Thyroid gland (tissue), 4 donors: ENCODE measurements at regions not wholly inside any gene's neighbourhood (a gene's known extent, or its start where the extent isn't known, plus 50 kb on each side); places are given as distances from the start of the nearest gene placed in this dataset.

Experiments
- CTCF ChIP-seq, 6 experiments: fragments of 200-600 bp in 3 of 6; fragments of 450-650 bp in 3 of 6; sonication (generic) in 3 of 6; IDR thresholded peaks; one replicate each; pipeline ENCODE4 v1.5.1; 2016 to 2019; ENCODE audit warnings: antibody characterized with exemption in 6 of 6, mild to moderate bottlenecking in 2 of 6, inconsistent platforms in 1 of 6, moderate library complexity in 1 of 6
- POLR2A ChIP-seq, 2 donors: fragments of 450-650 bp; IDR thresholded peaks; one replicate each; pipeline ENCODE4 v1.6.1; 2017; ENCODE audit warnings: antibody characterized with exemption in 2 of 2, mild to moderate bottlenecking in 2 of 2, moderate library complexity in 1 of 2

GRCh38 chr2:21451403-21451802, 327.6 kb downstream of the TDRD15 start:
- TF ChIP-seq CTCF (IDR thresholded peaks at IDR 0.05) (no peak), POLR2A (IDR thresholded peaks at IDR 0.05) (no peak)
